ENCODE measurements at regions not wholly inside any gene's neighbourhood (a gene's known extent, or its start where the extent isn't known, plus 50 kb on each side); places are given as distances from the start of the nearest gene placed in this dataset.

GRCh38 chrX:139112432-139112831 lies 400.9 kb upstream of the FGF13 start (continued):
- TF ChIP-seq, protein P1, sequence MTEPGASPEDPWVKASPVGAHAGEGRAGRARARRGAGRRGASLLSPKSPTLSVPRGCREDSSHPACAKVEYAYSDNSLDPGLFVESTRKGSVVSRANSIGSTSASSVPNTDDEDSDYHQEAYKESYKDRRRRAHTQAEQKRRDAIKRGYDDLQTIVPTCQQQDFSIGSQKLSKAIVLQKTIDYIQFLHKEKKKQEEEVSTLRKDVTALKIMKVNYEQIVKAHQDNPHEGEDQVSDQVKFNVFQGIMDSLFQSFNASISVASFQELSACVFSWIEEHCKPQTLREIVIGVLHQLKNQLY (CRISPR knock-in tag; IDR thresholded peaks at IDR 0.05), result no peak
- TF ChIP-seq TEAD3 (CRISPR knock-in tag; optimal IDR thresholded peaks at IDR 0.05; ENCODE audit: borderline replicate concordance) (no peak), HDAC1 (CRISPR knock-in tag; IDR thresholded peaks at IDR 0.05) (no peak)

GRCh38 chrX:139106069-139106468 lies 394.6 kb upstream of the FGF13 start:
- in situ Hi-C loops (cut with HindIII; ENCODE audit: extremely low pct_ligation_motif_present, low pct_unique_long_range_greater_than_20kb), result no loop called here
- Histone ChIP-seq H3K27ac (ENCODE audit: extremely low read length, insufficient read depth, low read length) (no peak overlapping the region), H3K9me3 (ENCODE audit: low read length) (no peaks in the 10 kb centered on the region), H3K4me1 (ENCODE audit: insufficient read depth, low read length) (no peaks in the 10 kb centered on the region), H3K36me3 (replicated peaks in 1 of 2; ENCODE audit: control insufficient read depth in 1 of 2, insufficient read depth in 2 of 2, low read length in 2 of 2) (no peaks in the 10 kb centered on the region), H3K9ac (ENCODE audit: insufficient read depth, low read depth, low read length) (no peak overlapping the region), H3K79me2 (ENCODE audit: insufficient read depth, low read length) (no peaks in the 10 kb centered on the region), H2AFZ (ENCODE audit: low read length) (no peak overlapping the region), H3K4me2 (ENCODE audit: low read depth, low read length) (no peak overlapping the region), H4K20me1 (ENCODE audit: insufficient read depth, low read length) (no peaks in the 10 kb centered on the region), H3K27me3 (ENCODE audit: control insufficient read depth in 1 of 2, insufficient read depth in 2 of 2, low read length in 2 of 2) (no peaks in the 10 kb centered on the region), H3K4me3 (replicated peaks in 1 of 3; ENCODE audit: insufficient read depth in 1 of 3, low read depth in 2 of 3, low read length in 3 of 3) (no peak overlapping the region)
- intact Hi-C loops (cut with micrococcal nuclease; ENCODE audit: unreplicated experiment), result no loop called here
- DNase-seq (ENCODE audit: low spot score) (no peak), ATAC-seq (no peak), FAIRE-seq (no peak)
- no TSS peak for BruUV-seq (replicated peaks)
- no CpG with 5 or more reads among the region's 2 CpGs for WGBS (ENCODE audit: low lambda C conversion rate)
- ChIA-PET CTCF (ENCODE audit: low intra/inter-chr PET ratio, low total read pairs) (no interaction called here), POLR2A (no interaction called here)
- TF ChIP-seq ETV5 (CRISPR knock-in tag; IDR thresholded peaks at IDR 0.05; ENCODE audit: borderline replicate concordance), result no peak
- TF ChIP-seq TBX2 (CRISPR knock-in tag; IDR thresholded peaks at IDR 0.05; ENCODE audit: borderline replicate concordance), result no peak
- no peak for TF ChIP-seq ZNF800 (CRISPR knock-in tag; IDR thresholded peaks at IDR 0.05)
- TF ChIP-seq, protein P2, sequence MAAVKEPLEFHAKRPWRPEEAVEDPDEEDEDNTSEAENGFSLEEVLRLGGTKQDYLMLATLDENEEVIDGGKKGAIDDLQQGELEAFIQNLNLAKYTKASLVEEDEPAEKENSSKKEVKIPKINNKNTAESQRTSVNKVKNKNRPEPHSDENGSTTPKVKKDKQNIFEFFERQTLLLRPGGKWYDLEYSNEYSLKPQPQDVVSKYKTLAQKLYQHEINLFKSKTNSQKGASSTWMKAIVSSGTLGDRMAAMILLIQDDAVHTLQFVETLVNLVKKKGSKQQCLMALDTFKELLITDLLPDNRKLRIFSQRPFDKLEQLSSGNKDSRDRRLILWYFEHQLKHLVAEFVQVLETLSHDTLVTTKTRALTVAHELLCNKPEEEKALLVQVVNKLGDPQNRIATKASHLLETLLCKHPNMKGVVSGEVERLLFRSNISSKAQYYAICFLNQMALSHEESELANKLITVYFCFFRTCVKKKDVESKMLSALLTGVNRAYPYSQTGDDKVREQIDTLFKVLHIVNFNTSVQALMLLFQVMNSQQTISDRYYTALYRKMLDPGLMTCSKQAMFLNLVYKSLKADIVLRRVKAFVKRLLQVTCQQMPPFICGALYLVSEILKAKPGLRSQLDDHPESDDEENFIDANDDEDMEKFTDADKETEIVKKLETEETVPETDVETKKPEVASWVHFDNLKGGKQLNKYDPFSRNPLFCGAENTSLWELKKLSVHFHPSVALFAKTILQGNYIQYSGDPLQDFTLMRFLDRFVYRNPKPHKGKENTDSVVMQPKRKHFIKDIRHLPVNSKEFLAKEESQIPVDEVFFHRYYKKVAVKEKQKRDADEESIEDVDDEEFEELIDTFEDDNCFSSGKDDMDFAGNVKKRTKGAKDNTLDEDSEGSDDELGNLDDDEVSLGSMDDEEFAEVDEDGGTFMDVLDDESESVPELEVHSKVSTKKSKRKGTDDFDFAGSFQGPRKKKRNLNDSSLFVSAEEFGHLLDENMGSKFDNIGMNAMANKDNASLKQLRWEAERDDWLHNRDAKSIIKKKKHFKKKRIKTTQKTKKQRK (IDR thresholded peaks at IDR 0.05; ENCODE audit: low read length), result no peak
- TF ChIP-seq, protein P3, sequence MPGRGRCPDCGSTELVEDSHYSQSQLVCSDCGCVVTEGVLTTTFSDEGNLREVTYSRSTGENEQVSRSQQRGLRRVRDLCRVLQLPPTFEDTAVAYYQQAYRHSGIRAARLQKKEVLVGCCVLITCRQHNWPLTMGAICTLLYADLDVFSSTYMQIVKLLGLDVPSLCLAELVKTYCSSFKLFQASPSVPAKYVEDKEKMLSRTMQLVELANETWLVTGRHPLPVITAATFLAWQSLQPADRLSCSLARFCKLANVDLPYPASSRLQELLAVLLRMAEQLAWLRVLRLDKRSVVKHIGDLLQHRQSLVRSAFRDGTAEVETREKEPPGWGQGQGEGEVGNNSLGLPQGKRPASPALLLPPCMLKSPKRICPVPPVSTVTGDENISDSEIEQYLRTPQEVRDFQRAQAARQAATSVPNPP (CRISPR knock-in tag; IDR thresholded peaks at IDR 0.05), result no peak
- TF ChIP-seq THAP8 (CRISPR knock-in tag; IDR thresholded peaks at IDR 0.05; ENCODE audit: borderline replicate concordance), result no peak
- no peak for TF ChIP-seq FOXO1 (CRISPR knock-in tag; IDR thresholded peaks at IDR 0.05)
- no peak for TF ChIP-seq XRCC5 (optimal IDR thresholded peaks at IDR 0.05; ENCODE audit: low read length)
- TF ChIP-seq ZNF296 (CRISPR knock-in tag; conservative IDR thresholded peaks at IDR 0.05), result no peak
- TF ChIP-seq, protein P4, sequence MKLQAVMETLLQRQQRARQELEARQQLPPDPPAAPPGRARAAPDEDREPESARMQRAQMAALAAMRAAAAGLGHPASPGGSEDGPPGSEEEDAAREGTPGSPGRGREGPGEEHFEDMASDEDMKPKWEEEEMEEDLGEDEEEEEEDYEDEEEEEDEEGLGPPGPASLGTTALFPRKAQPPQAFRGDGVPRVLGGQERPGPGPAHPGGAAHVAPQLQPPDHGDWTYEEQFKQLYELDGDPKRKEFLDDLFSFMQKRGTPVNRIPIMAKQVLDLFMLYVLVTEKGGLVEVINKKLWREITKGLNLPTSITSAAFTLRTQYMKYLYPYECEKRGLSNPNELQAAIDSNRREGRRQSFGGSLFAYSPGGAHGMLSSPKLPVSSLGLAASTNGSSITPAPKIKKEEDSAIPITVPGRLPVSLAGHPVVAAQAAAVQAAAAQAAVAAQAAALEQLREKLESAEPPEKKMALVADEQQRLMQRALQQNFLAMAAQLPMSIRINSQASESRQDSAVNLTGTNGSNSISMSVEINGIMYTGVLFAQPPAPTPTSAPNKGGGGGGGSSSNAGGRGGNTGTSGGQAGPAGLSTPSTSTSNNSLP (IDR thresholded peaks at IDR 0.05; ENCODE audit: low read depth, low read length), result no peak
- no peak for TF ChIP-seq ZNF557 (CRISPR knock-in tag; IDR thresholded peaks at IDR 0.05)
- no peak for TF ChIP-seq GABPB1 (CRISPR knock-in tag; IDR thresholded peaks at IDR 0.05)

Measured in HepG2 (cell line).